ENCODE measurements at regions not wholly inside any gene's neighbourhood (a gene's known extent, or its start where the extent isn't known, plus 50 kb on each side); places are given as distances from the start of the nearest gene placed in this dataset.

- TF ChIP-seq, protein P1, sequence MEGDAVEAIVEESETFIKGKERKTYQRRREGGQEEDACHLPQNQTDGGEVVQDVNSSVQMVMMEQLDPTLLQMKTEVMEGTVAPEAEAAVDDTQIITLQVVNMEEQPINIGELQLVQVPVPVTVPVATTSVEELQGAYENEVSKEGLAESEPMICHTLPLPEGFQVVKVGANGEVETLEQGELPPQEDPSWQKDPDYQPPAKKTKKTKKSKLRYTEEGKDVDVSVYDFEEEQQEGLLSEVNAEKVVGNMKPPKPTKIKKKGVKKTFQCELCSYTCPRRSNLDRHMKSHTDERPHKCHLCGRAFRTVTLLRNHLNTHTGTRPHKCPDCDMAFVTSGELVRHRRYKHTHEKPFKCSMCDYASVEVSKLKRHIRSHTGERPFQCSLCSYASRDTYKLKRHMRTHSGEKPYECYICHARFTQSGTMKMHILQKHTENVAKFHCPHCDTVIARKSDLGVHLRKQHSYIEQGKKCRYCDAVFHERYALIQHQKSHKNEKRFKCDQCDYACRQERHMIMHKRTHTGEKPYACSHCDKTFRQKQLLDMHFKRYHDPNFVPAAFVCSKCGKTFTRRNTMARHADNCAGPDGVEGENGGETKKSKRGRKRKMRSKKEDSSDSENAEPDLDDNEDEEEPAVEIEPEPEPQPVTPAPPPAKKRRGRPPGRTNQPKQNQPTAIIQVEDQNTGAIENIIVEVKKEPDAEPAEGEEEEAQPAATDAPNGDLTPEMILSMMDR (IDR thresholded peaks at IDR 0.05; ENCODE audit: extremely low read depth in 1 of 2, insufficient read depth in 1 of 2, low read depth in 1 of 2, low read length in 2 of 2), result no peak
- TF ChIP-seq POLR2A (IDR thresholded peaks at IDR 0.05; ENCODE audit: low read depth, low read length), result no peak
Observed at GRCh38 chr3:45280971-45281370, 54.9 kb upstream of the TMEM158 start.
